ENCODE measurements at regions not wholly inside any gene's neighbourhood (a gene's known extent, or its start where the extent isn't known, plus 50 kb on each side); places are given as distances from the start of the nearest gene placed in this dataset.

DNA sequence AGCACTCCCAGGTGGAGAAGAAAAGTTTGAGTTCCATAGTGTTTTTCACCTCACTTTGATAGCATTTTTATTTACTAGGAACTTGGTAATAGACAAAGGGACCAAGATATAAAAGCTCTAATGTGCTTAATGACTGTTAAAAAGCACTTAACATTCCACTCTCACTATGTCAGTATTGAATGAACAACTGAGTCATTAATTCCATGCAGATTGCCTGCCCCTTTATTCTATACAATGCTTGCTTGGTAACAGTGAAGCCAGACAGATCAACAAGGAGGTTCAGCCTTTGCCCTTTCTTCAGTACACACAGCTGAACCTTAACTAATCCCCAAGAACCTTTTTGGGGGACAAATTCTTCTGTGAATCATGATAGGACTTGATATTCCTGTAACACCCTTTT is 425.5 kb downstream of the NUF2 start:
- TF ChIP-seq CTCF (IDR thresholded peaks at IDR 0.05; ENCODE audit: low read depth, low read length), result no peak
- no peak for DNase-seq (ENCODE audit: extremely low read depth, low read depth)

DNA sequence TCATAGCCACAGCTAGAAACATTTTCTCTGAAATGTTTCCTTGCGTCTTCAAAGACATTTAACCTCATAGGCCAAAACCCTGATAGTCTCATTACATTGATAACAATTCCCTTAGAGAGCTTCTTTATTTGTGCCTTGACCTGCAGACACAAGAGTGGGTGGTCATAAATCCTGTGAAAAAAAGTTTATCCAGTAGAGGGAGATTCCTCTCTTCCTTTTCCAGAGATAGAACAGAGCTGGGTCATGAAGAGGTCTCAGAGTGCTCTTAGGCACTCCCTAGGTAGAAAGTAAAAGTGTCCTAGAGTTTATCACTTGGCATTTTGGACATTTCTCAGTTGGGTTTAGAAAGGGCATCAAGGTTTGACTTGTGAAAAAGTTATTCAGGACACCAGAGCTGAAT is 426.1 kb downstream of the NUF2 start:
- TF ChIP-seq CTCF (IDR thresholded peaks at IDR 0.05; ENCODE audit: low read depth, low read length), result no peak
- no peak for DNase-seq (ENCODE audit: extremely low read depth, low read depth)

DNA sequence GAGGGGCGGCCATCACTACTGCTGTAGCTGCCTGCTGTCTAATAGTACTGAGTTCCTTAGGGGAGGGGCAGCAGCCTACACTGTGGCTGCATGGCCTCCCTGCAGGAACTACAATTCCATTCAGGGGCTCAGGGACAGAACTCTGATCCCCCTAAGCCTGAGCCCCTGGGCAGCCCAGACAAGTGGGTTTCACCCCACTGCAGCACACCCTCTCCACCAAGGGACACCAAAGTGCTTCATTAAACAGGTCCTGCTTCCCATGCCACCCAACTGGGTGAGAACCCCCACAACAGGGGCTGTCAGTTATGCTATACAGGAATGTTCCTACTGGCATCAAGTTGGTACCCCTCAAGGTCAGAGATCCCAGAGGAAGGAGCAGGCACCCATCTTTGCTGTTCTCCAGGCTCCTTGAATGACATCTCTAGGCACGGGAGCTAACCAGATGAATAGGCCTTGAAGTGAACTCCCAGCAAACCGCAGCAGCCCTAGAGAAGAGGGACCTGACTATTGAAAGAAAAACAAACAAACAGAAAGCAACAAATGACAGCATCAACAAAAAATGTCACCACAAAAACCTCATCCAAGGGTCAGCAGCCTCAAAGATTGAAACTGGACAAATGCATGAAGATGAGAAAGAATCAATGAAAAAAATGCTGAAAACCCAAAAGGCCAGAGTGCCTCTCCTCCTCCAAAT is 437.4 kb downstream of the NUF2 start:
- no peak for TF ChIP-seq CTCF (IDR thresholded peaks at IDR 0.05; ENCODE audit: low read depth, low read length)
- no peak for DNase-seq (ENCODE audit: extremely low read depth, low read depth)

- DNase-seq (ENCODE audit: extremely low read depth, low read depth), result no peak
- TF ChIP-seq CTCF (IDR thresholded peaks at IDR 0.05; ENCODE audit: low read depth, low read length), result no peak
Observed at GRCh38 chr1:163761898-163762297, 440.1 kb downstream of the NUF2 start.

DNA sequence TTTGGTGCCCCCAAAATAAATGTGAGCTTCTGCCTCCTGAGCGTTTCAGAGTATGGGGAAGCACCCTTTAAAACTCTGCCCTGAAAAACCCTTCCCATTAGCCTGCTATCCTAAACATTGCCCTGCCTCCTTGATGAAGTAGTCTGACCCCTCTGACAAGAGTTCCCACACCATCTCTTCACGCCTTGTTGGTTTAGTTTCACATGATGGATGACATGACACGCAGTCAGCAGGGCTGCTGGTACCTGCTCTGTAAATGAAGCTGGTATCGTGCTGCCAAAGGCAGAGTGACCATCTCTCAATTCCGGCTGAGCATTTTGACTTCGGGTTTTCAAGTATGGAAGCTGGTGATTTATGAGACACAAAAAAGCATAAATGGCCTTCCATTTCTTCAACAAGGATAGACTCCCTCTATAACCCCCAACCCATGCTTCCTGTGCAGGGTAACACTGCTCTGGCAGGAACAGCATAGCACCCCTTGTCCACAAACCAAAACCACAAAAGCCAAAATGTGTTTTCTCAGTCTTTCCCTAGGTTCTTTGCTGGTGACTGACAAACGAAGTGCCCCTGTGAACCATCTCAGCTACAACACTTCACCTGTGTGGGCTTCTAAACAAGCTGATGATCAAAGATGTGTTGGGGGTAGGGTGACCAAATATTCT is 444.6 kb downstream of the NUF2 start:
- TF ChIP-seq CTCF (IDR thresholded peaks at IDR 0.05; ENCODE audit: low read depth, low read length), result no peak
- DNase-seq (ENCODE audit: extremely low read depth, low read depth), result no peak

- DNase-seq (ENCODE audit: extremely low read depth, low read depth), result no peak
- no peak for TF ChIP-seq CTCF (IDR thresholded peaks at IDR 0.05; ENCODE audit: low read depth, low read length)
Observed at GRCh38 chr1:163768576-163768975, 446.8 kb downstream of the NUF2 start.

DNA sequence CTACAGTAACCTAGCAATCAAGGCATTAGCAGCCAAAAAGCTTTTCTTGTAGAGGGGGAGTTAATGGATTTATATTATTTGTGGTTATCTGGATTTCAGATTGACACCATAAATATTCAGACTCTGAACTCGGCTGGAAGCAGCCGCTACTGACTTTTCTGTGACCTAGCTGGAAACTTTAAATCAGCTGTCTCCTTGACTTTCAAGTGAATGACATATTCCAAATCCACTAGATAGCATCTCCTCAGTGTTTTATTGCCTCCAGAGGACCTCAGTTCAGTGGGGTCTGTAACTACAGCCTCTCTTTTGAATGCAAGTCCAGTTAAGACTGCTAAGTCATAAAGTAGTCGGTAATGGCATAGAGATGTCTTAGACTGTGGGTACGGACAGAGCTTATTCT is 448.5 kb downstream of the NUF2 start:
- TF ChIP-seq CTCF (IDR thresholded peaks at IDR 0.05; ENCODE audit: low read depth, low read length), result no peak
- no peak for DNase-seq (ENCODE audit: extremely low read depth, low read depth)

Data from AG09319 (cell line).